HG03439 (cell line): ENCODE measurements at regions not wholly inside any gene's neighbourhood (a gene's known extent, or its start where the extent isn't known, plus 50 kb on each side); places are given as distances from the start of the nearest gene placed in this dataset.
"Not testable (repeated sequence)": the region's sequence is repeated elsewhere in the genome, so short reads cannot be mapped to it uniquely, and the experiment has no call there.

Experiments
- ATAC-seq: cut with Tn5 transposase; IDR thresholded peaks from one replicate; pipeline ENCODE4 v1.9.1; 2021; ENCODE audit warnings: mild to moderate bottlenecking, moderate library complexity; ENCODE audit not compliant: unreplicated experiment

GRCh38 chr11:80733790-80734189 lies 1293.0 kb upstream of the TENM4 start:
- no peak for ATAC-seq

DNA sequence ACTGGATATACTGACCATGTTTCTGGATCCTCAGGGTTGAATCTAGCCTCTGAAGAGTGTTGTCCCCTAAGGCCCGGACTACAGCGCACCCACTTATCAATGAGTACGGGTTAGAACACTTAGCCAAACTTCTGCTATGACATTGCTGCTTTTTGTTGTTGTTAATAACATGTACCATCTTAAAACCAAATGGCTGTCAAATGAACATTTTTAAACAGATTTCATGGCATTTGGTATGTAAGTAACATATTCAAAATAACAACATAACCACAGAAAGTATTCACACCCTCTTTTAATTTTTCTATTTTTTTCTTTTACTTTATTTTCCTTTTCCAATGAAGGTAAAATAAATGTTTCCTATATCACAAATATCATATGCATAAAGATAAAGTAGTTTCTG lies 1292.5 kb upstream of the TENM4 start:
- ATAC-seq: no peak

- no peak for ATAC-seq
Measured at GRCh38 chr11:80727315-80727714, 1286.5 kb upstream of the TENM4 start.

DNA sequence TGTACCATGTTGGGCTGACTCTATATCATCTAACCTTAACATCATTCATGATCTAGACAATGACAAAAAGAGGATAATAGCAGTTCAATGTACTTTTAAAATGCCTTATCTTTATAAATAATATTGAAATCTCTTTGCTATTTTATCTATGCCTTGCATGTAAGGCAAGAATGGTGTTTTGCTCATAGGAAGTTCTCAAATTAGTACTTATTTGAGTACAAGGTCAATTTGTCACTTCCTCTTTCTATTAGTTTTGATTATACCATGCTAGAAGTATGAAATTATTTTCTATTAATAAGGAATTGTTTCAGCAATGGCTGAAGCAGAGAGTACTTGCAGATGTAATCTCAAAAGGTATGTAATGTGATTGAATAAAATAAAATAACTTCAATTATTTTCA lies 1285.4 kb upstream of the TENM4 start:
- ATAC-seq: no peak

- ATAC-seq: no peak
Measured at GRCh38 chr11:80724366-80724765, 1283.5 kb upstream of the TENM4 start.

DNA sequence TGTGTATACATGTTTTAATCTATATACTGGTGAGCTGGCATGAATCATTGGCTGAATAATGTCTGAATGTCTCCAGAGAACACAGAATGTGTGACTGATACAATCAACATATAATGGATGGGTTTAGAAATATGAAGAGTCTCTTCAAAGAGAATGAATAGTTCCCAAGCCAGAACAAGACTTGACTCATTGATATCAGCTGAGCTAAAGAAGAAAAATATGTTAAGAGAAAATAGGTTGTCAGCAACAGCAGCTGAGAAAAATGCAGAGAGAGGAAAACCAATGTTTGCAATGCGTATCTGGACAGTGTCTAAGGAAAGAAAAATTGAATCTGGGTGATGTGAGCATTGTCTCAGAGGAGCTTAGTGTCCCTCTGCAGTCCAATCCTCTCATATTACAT lies 1281.8 kb upstream of the TENM4 start:
- no peak for ATAC-seq

DNA sequence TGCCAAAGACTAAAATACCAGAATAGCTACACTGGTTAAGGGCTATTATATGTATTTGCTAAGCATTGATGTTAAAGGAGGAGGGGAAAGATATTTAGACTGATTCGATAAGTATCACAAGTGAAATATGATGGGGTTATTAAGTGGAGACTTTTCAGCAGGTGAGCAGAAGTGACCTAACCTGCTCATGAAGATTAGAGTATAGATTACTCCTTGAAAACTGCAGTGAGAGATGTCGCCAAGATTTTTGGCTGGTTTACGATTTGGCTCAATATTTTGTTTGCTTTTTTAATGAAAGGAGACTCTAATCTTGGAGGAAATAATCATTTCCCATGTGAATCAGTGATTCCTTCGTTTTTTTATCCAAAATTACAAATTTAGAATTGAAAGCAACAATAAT lies 1279.5 kb upstream of the TENM4 start:
- no peak for ATAC-seq

DNA sequence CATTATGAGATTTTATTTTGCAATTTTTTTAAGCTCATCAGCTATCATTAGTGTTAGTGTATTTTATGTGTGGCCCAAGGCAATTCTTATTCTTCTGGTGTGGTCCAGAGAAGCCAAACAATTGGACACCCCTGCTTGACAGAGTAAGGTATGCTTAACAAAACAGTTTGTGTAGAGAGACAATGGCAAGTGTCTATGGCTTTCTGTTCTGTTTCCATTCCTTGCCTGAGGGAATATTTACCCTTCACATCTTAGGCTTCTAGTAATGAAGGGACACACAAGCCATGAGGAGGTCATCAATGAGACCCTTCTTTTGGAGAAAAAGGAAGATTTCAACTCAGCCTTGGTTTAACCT lies 1278.4 kb upstream of the TENM4 start:
- ATAC-seq: no peak

- no peak for ATAC-seq
Measured at GRCh38 chr11:80718611-80719291, 1277.9 kb upstream of the TENM4 start.

GRCh38 chr11:80702264-80702663 lies 1261.4 kb upstream of the TENM4 start:
- no peak for ATAC-seq

DNA sequence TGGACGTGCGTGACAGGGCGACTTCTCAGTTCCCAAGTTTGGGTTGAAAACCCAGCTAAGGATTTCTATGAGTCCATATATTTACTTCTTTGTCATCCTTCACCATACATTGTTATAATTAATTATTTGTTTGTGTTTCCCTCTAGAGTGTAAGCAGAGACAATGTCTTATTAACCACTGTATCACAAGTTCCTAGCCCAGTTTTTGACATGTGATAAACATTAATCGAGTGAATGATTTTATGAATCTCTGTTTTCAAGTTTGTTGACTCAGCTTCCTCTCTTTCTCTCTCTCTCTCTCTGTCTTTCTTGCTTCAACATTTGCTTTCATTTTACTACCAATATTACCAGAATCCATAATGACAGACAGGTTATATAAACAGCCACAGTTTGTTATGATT lies 1259.6 kb upstream of the TENM4 start:
- no peak for ATAC-seq

GRCh38 chr11:80699406-80700177 lies 1258.8 kb upstream of the TENM4 start:
- not testable (repeated sequence) for ATAC-seq

- no peak for ATAC-seq
Measured at GRCh38 chr11:80698637-80699036, 1257.8 kb upstream of the TENM4 start.

DNA sequence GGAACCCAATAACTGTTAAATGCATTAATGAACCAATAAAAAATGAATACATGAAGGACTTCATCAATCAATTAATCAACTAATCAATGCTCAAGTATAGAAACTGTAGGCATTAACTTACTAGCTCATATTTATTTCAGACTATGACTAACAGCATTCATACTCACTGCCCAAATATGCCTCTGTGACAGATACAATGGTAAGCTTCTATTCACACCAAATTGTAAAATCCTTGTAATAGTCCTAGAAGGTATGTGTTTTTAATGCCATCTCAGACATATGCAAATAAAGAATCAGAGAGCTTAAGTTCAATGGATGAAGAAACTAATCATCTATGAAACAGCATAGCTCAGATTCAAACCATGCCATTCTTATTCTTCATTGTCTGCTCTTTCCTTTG lies 1253.6 kb upstream of the TENM4 start:
- ATAC-seq: no peak

DNA sequence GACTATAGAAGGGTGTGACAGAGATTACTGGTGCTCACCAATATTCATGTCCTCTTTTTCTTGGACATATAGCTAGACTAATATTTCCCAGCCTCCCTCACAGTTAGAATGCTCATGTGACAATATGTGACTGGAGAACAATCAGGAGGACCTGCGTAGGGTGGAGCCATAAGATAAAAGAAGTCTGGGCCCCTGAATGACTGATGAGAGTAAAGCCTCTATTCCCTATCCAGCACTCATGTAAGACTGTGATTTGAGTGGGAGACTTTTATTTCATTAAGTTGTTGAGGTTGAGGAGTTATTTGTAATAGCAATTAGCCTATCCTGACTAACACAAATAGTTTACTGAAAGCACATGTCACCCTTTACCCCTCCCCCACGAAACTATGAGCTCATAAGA lies 1247.1 kb upstream of the TENM4 start:
- no peak for ATAC-seq

GRCh38 chr11:80686889-80687288 lies 1246.1 kb upstream of the TENM4 start:
- ATAC-seq: no peak

- no peak for ATAC-seq
Measured at GRCh38 chr11:80673566-80673965, 1232.7 kb upstream of the TENM4 start.

- no peak for ATAC-seq
Measured at GRCh38 chr11:80669620-80670019, 1228.8 kb upstream of the TENM4 start.

DNA sequence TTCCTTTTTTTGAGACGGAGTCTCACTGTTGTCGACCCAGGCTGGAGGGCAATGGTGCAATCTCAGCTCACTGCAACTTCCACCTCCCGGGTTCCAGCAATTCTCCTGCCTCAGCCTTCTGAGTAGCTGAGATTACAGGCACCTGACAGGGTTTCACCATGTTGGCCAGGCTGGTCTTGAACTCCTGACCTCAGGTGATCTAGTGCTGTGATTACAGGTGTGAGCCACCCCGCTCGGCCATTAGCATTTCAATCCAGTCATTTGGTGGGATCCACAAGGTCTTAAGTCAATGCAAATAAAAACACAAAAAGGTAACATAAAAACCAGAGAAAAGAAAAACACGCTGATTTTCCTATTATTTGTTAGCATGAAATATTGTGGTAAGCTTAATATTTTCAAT lies 1227.2 kb upstream of the TENM4 start:
- no peak for ATAC-seq

DNA sequence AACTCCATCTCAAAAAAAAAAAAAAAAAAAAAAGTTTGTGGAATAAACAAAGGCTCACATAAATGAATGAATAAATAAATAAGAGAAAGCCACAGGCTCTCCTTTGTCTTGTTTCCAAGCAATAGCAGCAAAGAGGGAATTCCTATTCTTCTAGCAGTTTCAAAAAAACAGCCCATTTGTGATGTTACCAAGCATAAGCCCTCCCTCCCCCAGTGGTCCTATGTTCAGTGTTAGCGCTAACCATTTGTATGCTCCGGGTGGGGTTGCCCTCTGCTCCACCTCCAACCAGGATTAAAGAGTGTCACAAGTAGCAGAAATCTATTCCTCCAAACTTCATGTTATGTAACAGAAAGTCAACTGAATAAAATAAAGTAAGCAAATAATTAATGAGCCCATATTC lies 1215.0 kb upstream of the TENM4 start:
- ATAC-seq: no peak

GRCh38 chr11:80650966-80651365 lies 1210.1 kb upstream of the TENM4 start:
- no peak for ATAC-seq

DNA sequence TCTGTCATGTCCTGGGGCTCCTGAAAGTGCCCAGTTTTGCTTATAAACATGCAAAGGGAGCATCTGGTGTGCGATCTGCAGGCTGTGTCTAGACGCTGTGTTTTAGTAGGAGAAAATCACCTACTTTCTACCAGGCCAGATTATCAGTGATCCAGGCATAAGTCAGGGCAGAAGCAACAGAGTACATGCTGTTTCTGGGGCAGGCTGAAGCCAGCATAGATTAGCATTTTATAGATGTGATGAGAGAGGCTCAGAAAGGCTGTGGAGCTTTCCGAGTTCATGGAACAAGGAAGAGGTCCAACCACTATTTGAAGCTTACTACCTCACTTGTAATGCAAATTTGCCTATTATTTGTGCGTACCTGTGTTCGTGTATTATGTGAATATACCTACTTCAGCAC lies 1208.4 kb upstream of the TENM4 start:
- no peak for ATAC-seq

DNA sequence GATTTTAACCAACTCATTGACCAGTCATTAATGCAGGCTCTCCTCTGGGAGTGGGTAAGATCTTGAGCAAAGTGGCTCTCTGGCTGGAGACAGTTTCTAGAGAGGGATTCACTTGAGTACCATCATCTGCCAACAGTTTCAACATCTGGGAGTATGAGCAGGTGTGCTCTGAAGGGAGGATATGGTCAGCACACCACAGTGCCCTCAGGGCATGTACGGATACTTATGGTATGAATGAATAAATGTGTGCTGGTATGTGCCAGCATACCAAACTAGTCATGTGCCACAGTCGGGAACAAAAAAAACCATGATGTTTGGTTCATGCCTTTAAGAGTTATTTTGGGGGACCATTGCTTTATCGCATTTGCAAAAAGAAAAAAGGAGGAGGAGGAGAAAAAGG lies 1197.5 kb upstream of the TENM4 start:
- no peak for ATAC-seq
